ENCODE measurements at regions not wholly inside any gene's neighbourhood (a gene's known extent, or its start where the extent isn't known, plus 50 kb on each side); places are given as distances from the start of the nearest gene placed in this dataset.

DNA sequence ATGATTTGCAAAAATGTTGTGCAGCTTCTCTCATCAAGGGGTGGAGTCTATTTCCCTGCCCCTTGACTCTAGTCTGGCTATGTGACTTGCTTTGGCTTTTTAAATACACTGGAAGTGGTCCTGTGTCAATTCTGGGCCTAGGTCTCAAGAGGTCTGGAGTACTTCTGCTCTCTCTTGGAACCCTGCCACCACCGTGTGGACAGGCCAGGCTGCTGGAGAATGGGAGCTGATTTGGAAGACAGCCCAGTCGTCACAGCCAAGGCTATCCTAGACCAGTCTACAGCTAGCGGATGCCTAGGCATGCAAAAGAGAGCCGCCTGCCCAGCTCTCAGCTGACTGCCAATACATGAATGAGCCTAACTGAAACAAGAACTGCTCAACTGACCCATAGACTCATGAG is 56.7 kb upstream of the CLINT1 start:
- no peak for DNase-seq (ENCODE audit: low read depth in 2 of 2)

DNA sequence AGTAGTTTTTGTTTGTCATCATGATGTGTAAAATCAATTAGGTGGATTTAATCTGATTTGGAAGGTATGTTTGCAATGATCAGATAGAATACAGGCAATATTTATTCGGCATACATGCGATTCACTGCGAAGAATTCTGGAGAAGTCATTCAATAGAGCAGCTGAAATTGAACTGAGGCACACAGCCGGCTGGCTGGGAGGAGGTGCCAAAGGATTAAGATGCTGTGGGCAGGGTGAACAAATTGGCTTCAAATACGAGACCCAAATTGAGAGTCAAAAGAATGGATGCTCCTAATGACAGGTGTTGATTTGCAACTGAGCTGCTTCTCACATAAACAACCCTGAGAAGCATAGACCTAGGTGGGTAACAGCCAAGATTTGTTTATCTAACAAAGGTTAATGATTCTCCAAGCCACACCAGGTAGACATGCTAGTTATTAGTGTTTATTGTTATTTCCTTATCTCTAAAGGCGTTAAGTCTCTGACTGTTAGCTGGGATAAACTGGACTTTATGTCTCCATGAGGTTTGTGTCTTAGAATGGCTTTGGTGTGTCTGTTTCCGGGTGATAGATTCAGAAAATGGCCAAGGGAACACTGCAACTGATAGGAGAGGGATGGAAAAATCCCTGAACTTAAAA is 55.3 kb upstream of the CLINT1 start:
- no peak for DNase-seq (ENCODE audit: low read depth in 2 of 2)

DNA sequence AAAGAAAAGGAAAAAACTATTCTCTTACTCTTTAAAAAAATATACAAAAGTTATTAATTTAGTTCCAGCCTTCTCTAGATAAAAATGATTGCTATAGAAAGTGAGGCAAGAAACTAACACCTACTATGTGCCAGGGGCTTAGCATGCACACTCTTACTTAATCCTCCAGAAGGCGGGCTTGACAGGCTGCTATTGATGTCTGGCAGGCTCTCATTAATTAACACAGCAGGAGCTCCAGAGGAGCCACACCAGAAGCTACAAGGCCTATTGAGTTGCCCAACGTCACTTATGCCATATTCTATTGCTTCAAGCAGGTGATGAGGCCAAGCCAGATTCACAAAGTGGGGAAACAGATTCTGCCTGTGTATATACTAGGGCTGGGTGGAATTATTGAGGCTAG is 54.6 kb upstream of the CLINT1 start:
- no peak for DNase-seq (ENCODE audit: low read depth in 2 of 2)

DNA sequence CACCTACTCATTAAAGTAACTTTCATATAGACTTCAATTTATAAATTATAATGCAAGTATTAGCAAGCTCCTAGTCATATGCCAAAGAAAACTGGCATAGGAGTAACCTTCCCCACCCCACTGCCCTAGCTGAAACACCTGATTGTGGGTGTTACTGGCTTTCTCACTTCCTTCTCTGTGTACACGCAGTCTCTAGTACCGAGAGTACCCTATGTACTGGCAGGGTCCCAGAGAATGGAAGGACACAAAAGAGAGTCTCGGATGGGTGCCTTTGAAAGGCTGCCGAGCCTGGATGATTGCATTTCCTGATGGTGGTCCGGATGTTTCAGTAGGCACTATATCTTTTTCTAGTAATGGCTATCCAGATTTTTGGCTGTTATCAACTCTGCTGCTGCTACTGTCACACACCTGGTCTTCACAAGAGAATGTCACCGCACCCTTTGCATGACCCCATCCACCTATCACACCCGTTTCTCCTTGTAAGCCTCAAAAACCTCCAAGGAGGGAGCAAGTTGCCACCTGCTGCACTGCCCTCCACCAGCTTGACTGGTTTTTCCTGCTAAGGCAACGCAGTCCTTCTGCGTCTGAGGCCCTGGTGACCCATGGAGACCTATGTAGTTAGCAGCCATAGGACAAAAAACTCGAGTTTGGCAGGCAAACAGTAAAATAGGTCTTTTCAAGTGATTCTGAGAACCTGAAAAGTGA is 53.8 kb upstream of the CLINT1 start:
- no peak for DNase-seq (ENCODE audit: low read depth in 2 of 2)

DNA sequence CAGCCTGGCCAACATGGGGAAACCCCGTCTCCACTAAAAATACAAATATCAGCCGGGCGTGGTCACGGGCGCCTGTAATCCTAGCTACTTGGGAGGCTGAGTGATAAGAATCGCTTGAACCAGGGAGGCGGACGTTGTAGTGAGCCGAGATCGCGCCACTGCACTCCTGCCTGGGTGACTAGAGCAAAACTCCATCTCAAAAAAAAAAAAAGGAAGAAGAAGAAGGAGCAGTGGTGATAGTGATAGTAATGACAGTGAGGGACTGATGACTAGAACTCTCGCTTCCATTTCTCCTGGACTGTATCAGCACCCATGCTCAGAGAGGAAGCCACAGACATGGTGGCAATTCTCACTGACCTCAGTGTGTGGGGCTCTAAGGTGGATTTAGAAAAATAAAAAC is 52.6 kb upstream of the CLINT1 start:
- DNase-seq (ENCODE audit: low read depth in 2 of 2), result no peak

All from fibroblast of skin of left quadriceps (primary cell).